Stimulated activated naive CD8-positive, alpha-beta T cell treated with anti-CD3 and anti-CD28 coated beads, Interleukin-15, amount 100 ng/mL, for 72 hours (primary cell): ENCODE measurements at regions not wholly inside any gene's neighbourhood (a gene's known extent, or its start where the extent isn't known, plus 50 kb on each side); places are given as distances from the start of the nearest gene placed in this dataset.
A peak's percentile ranks its signal among the peaks of the same experiment; 100 is the strongest.
"Not testable (repeated sequence)": the region's sequence is repeated elsewhere in the genome, so short reads cannot be mapped to it uniquely, and the experiment has no call there.

Experiments
- ATAC-seq: fragments of 150-1000 bp; cut with Tn5 transposase; 2 replicates; pipeline ENCODE4 v1.10.0; 2021; ENCODE audit warnings: mild to moderate bottlenecking, moderate library complexity
- DNase-seq, 2 donors: peaks; one replicate each; pipeline ENCODE4 v3.0.0; 2021 to 2022
- H3K27ac Mint-ChIP-seq, 2 donors: one replicate each; pipeline ENCODE4 v1.8.0; 2022; ENCODE audit warnings: mild to moderate bottlenecking in 2 of 2, mixed read lengths in 2 of 2, moderate library complexity in 2 of 2
- H3K27me3 Mint-ChIP-seq: one replicate; pipeline ENCODE4 v1.8.0; 2022; ENCODE audit warnings: mixed read lengths
- H3K4me1 Mint-ChIP-seq: one replicate; pipeline ENCODE4 v1.8.0; 2022; ENCODE audit warnings: mild to moderate bottlenecking, mixed read lengths
- H3K4me3 Mint-ChIP-seq, 2 donors: one replicate each; pipeline ENCODE4 v1.8.0; 2022; ENCODE audit warnings: mild to moderate bottlenecking in 2 of 2, mixed read lengths in 2 of 2, moderate library complexity in 1 of 2
- H3K9me3 Mint-ChIP-seq, 2 donors: one replicate each; pipeline ENCODE4 v1.8.0; 2022; ENCODE audit warnings: mixed read lengths in 2 of 2

DNA sequence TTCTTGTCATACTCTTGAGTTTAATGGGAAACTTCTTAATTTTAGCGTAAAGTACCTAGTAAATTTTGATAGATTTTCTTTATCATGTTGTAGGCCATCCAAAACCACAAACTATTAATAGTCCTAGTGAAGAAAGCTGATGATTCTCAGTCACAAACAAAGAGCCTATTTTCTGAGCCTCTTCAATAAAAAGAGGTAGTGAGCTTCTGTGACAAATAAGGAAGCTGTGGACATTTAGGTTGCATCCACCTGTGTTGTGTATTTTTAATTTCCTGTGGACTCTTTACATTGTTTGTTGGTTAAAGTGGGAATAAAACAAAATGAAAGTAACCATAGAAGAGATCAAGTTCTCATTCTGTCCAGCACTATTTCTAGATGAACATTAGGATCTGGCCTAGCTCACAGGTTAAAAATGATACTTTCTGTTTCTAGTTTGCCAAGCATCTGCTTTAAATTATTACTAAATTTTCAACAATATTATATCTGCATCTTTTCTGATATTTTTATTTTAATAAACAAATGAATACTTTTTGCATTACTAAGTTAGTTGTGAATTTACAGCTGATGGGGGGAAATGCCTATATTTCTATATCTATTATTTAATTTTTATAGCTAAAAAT is 702.2 kb upstream of the ADGRL4 start:
- Mint-ChIP-seq H3K4me1 (no peaks in the 10 kb centered on the region), H3K9me3 (no peaks in the 10 kb centered on the region)
- no peak for ATAC-seq

DNA sequence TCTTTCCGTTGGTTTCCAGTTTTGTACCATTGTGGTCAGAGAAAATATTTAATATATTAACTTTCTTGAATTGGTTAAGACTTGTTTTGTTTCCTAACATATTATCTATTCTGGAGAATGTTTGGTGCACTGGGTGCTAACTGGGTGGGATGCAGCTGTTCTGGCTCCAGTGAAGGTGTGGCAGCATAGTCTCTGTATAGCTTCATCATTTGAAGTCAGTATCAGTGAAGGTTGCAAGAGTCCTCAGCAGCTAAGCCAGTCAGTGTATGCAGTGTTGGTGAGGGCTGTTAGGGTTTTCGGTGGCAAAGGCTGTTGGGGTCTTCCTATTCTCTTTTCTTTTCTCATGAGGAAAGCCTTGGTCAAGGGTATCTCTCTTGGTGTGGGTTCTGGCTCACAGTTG is 698.7 kb upstream of the ADGRL4 start:
- no peaks in the 10 kb centered on the region for H3K4me1 Mint-ChIP-seq
- H3K9me3 Mint-ChIP-seq = peaks cover 6 to 15% of the 10 kb centered on the region in 2 donors
- no peak for DNase-seq
- H3K27ac Mint-ChIP-seq = no peak overlapping the region
- no peak for ATAC-seq
- H3K4me3 Mint-ChIP-seq = no peak overlapping the region
- no peaks in the 10 kb centered on the region for H3K27me3 Mint-ChIP-seq

More for the DNA sequence above, 702.2 kb upstream of the ADGRL4 start:
- H3K27me3 Mint-ChIP-seq = no peaks in the 10 kb centered on the region
- H3K27ac Mint-ChIP-seq = no peak overlapping the region
- H3K4me3 Mint-ChIP-seq = no peak overlapping the region
- DNase-seq = no peak

DNA sequence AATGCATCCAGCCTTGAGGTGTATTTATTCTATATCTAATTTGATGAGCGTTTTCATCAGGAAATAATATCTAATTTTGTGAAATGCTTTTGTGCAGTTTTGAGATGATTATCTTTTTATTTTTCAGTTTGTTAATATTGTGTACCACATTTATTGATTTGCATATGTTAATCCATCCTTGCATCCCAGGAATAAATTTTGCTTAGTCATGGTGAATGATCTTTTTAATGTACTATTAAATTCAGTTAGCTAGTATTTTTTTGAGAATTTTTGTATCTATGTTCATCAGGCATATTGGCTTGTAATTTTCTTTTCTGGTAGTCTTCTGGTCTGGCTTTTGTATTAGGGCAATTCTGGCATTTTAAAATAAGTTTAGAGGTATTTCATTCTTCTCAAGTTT is 697.5 kb upstream of the ADGRL4 start:
- no peak for DNase-seq
- Mint-ChIP-seq H3K27me3 (no peaks in the 10 kb centered on the region), H3K27ac (no peak overlapping the region), H3K9me3 (peaks cover 11 to 27% of the 10 kb centered on the region in 2 donors), H3K4me1 (no peaks in the 10 kb centered on the region), H3K4me3 (no peak overlapping the region)
- no peak for ATAC-seq

DNA sequence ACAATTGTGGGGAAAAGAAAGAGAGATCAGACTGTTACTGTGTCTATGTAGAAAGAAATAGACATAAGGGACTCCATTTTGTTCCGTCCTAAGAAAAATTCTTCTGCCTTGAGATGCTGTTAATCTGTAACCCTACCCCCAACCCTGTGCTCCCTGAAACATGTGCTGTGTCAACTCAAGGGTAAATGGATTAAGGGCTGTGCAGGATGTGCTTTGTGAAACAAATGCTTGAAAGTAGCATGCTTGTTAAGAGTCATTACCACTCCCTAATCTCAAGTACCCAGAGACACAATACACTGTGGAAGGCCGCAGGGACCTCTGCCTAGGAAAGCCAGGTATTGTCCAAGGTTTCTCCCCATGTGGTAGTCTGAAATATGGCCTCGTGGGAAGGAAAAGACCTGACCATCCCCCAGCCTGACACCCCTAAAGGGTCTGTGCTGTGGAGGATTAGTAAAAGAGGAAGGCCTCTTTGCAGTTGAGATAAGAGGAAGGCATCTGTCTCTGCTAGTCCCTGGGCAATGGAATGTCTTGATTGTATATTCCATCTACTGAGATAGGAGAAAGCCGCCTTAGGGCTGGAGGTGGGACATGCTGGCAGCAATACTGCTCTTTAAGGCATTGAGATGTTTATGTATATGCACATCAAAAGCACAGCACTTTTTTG is 695.9 kb upstream of the ADGRL4 start:
- not testable (repeated sequence) for ATAC-seq, H3K4me1 Mint-ChIP-seq, H3K4me3 Mint-ChIP-seq, DNase-seq, H3K27ac Mint-ChIP-seq, H3K27me3 Mint-ChIP-seq
- peaks cover 11 to 43% of the 10 kb centered on the region in 2 donors for H3K9me3 Mint-ChIP-seq

DNA sequence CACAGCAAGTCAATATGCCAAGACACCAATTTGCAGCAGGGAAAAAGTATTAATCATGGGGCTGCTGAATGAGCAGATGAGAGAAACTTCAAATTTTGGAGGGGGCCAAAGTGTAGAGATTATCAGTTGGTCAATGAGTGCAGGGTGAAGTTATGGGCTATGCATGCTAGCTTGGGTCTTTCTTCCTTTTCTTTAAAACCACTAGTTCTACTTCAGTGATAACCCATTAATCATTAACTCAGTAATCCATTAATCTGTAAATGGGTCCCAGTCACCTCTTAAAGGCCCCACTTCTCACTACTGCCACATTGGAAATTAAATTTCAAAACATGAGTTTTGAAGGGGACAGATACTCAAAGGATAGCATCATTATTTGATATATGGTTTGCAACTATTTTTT is 688.6 kb upstream of the ADGRL4 start:
- Mint-ChIP-seq H3K27me3 (no peaks in the 10 kb centered on the region), H3K4me1 (no peaks in the 10 kb centered on the region), H3K9me3 (peaks cover 4 to 36% of the 10 kb centered on the region in 2 donors), H3K4me3 (no peak overlapping the region), H3K27ac (no peak overlapping the region)
- no peak for DNase-seq
- no peak for ATAC-seq

DNA sequence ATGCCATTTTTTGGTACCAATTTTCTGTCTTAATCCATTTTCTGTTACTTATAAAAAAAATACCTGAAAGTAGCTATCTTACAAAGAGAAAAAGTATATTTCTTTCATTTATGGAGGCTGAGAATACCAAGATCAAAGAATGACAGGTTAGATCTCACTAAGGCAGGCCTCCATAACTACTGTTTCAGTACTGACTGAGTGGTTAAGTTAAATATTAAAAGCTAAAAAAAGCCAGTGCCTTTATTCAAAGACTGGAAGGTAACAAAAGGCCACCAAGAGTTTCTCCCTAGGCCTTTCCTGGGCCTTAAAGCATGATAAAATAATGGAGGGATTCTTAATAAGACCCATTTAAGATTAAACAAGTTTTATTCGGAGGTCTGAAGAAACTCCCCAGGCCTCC is 687.7 kb upstream of the ADGRL4 start:
- H3K27ac Mint-ChIP-seq = no peak overlapping the region
- H3K4me3 Mint-ChIP-seq = no peak overlapping the region
- no peaks in the 10 kb centered on the region for H3K27me3 Mint-ChIP-seq
- H3K4me1 Mint-ChIP-seq = no peaks in the 10 kb centered on the region
- peaks cover 0 to 27% of the 10 kb centered on the region in 2 donors for H3K9me3 Mint-ChIP-seq
- no peak for DNase-seq
- ATAC-seq = no peak

DNA sequence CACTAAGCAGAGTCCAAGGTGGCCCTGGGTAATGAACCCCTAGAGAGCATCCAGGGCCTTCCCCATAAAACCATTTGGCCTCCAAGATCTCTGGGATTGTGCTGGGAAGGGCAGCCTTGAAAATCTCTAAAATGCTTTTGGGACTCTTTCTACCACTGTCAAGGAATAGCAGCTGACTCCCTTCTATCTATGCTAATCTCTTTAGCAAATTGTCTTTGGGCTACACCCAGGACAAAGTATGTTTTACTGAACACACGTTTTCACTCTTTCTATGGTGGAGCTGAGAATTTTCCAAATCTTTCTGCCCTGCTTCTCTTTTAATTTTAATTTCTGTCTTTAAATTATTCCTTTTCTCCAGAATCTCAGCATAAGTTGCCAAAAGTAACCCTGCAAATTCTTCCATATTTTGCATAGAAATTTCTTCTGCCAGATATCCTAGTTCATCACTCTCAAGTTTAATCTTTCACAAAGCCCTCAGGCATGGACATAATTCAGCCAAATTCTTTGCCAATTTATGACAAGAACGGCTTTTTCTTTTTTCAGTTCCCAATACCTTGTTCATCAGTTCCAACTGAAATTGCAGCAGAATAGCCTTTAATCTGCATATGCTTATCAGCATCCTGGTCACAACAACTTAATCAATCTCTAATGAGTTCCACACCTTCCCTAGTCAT is 687.0 kb upstream of the ADGRL4 start:
- Mint-ChIP-seq H3K4me1 (no peaks in the 10 kb centered on the region), H3K27me3 (no peaks in the 10 kb centered on the region), H3K27ac (no peak overlapping the region), H3K9me3 (peaks cover 0 to 20% of the 10 kb centered on the region in 2 donors), H3K4me3 (no peak overlapping the region)
- DNase-seq = no peak
- no peak for ATAC-seq

DNA sequence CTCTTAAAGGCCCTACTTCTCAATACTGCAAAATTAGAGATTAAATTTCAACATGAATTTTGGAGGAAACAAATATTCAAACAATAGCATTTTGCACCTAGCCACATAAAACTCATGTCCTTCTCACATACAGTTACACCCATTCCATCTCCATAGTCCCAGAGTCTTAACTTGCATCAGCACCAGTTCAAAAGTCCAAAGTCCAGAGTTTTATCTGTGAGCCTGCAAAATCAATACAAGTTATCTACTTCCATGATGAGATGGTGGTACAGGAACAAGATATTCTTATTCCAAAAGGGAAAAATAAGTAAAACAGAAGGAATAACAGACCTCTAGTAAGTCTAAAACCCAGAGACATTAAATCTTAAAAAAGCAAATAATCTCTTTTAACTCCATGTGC is 686.0 kb upstream of the ADGRL4 start:
- no peak for DNase-seq
- no peak overlapping the region for H3K27ac Mint-ChIP-seq
- no peaks in the 10 kb centered on the region for H3K4me1 Mint-ChIP-seq
- peaks cover 0 to 10% of the 10 kb centered on the region in 2 donors for H3K9me3 Mint-ChIP-seq
- H3K27me3 Mint-ChIP-seq = no peaks in the 10 kb centered on the region
- H3K4me3 Mint-ChIP-seq = no peak overlapping the region
- no peak for ATAC-seq

DNA sequence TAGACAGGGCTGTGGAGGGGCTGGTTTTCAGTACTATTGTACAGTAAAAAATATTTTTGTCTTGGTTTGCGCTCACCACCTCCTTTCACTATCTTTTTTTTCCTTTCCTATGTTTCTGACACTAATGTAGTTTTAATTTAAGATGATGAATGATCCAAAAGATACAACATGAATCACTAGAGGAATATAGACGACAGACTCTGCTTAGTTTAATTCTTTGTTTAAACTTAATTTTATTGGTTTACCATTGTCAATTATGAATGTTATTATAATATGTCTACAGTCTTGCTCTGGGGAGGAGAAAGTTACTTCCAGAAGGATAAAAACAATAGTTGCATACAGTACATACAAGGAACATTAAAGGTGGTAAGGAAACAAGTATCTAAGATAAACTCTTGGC is 682.4 kb upstream of the ADGRL4 start:
- ATAC-seq (no peak), DNase-seq (no peak)
- no peaks in the 10 kb centered on the region for H3K27me3 Mint-ChIP-seq
- H3K9me3 Mint-ChIP-seq = peaks cover 0 to 6% of the 10 kb centered on the region in 2 donors
- no peak overlapping the region for H3K27ac Mint-ChIP-seq
- H3K4me1 Mint-ChIP-seq = no peaks in the 10 kb centered on the region
- H3K4me3 Mint-ChIP-seq = no peak overlapping the region

DNA sequence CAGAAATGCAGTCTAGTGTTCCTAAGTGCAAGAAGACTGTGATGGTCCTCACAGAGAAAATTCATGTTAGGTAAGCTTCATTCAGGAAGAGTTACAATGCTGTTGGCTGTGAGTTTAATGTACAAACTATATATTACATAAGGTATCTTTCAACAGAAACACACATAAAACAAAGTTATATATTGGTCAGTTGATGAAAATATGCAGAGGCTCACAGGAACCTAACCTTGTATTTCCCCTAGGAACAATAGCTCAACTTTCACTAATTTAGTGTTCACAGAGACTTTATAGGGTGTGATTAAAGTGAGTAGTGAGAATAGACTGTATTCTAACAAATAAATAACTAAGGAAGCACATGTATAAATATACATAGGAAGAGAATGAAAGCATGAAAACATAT is 676.9 kb upstream of the ADGRL4 start:
- ATAC-seq (no peak), DNase-seq (no peak)
- H3K27ac Mint-ChIP-seq = no peak overlapping the region
- H3K4me3 Mint-ChIP-seq = no peak overlapping the region
- no peaks in the 10 kb centered on the region for H3K4me1 Mint-ChIP-seq
- H3K27me3 Mint-ChIP-seq = no peaks in the 10 kb centered on the region
- H3K9me3 Mint-ChIP-seq = peaks cover 6 to 16% of the 10 kb centered on the region in 2 donors

DNA sequence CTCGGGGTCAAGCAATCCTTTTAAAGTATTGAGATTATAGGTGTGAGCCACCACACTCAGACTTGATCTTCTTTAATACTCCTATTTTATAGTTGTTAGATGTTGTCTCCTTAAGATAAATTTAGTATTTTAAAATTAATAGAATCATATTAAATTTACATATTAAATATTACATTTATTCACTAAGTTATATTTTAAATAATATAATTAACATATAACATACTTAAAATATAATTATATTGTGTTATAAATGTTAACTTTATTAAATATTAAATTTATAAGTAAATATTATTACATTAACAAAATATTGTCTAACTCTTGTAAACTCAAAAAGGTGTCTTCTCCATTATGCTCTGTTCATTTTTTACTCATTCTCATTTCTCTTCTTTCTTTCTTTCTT is 675.9 kb upstream of the ADGRL4 start:
- ATAC-seq (no peak), DNase-seq (no peak)
- Mint-ChIP-seq H3K9me3 (peaks cover 6 to 17% of the 10 kb centered on the region in 2 donors), H3K4me1 (no peaks in the 10 kb centered on the region), H3K4me3 (no peak overlapping the region), H3K27ac (no peak overlapping the region), H3K27me3 (no peaks in the 10 kb centered on the region)

DNA sequence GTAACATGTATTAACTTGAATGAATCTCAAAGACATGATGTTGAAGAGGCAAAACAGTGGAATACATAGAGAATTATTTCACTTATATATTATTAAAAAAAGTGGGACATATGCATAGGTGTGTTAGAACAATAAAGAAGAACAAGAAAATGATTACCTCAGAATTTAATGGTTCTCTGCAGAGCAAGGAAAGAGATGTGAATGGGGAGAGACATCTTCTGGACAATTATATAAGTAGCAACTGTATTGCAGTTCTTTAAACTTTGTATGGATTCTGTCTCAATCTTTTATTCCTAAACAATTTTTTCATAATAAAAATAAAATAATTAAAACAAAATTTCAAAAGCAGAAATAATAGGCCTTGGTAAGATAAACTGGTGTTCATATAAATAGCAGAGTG is 674.9 kb upstream of the ADGRL4 start:
- Mint-ChIP-seq H3K27ac (no peak overlapping the region), H3K9me3 (peaks cover 13 to 17% of the 10 kb centered on the region in 2 donors), H3K27me3 (no peaks in the 10 kb centered on the region), H3K4me1 (no peaks in the 10 kb centered on the region), H3K4me3 (no peak overlapping the region)
- DNase-seq = no peak
- no peak for ATAC-seq

DNA sequence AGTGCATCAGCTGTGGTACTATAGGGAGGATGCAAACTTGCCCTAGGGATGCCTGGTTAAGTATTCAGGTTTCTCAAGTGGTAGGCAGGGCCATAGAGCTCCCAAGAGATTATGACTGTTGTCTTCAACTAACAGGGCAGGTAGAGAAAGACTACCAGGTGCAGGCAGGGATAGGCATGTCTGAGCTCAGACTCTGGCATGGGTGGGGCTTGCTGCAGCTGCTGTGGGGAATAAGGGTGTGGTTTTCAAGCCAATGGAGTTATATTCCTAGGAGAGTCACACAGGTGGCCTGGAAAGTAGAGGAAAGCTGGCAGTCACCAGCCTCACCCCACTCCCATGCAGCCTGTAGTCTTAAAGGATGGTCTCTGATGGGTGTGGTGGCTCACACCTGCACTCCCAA is 673.4 kb upstream of the ADGRL4 start:
- H3K27me3 Mint-ChIP-seq = no peaks in the 10 kb centered on the region
- H3K4me1 Mint-ChIP-seq = no peaks in the 10 kb centered on the region
- peak overlapping the region in 1 of 2 donors; percentile 63 for H3K27ac Mint-ChIP-seq
- DNase-seq = no peak
- no peak overlapping the region for H3K4me3 Mint-ChIP-seq
- no peak for ATAC-seq
- peaks cover 19 to 26% of the 10 kb centered on the region in 2 donors for H3K9me3 Mint-ChIP-seq

DNA sequence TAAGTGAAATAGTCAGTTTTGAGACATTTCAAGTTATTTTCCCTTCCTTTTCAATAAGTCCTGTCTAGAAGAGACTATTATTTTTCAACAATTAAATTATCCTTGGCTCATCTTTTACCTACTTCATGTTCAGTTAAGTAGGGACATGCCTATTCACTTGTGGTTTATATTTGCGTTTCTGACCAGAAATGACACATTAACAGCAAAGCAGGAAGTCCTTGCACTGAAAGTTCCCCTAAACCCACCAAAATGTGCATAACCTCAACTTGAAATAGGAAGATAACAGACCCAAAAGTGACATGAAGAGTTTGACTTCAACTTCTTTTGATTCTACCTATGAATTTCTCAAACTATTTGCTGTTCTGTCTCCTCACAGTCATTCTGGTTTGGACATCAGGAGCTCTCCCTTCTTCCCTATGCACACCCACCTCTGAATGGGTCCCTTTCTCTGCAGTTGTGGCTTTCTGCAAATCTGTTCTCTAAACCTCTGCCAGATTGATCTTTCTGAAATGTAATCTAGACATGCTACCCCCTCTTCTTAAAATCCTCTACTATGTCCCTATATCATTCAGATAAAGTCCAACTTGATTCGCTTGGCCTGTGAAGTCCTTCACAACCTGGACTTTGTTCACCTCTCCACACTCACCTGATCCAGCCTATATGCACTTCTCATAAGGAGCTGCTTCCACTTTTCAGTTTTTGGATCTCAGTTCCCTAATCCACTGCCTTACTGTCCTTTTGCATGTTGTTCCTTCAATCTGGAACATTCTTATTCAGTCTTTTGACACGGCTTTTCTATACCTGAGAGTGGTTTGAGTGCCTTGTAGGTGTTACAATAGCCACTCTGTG is 661.5 kb upstream of the ADGRL4 start:
- peak overlapping the region in 1 of 2 donors; percentile 22 for H3K27ac Mint-ChIP-seq
- H3K27me3 Mint-ChIP-seq = no peaks in the 10 kb centered on the region
- no peak overlapping the region for H3K4me3 Mint-ChIP-seq
- ATAC-seq = no peak
- DNase-seq = no peak
- peaks cover 6 to 7% of the 10 kb centered on the region in 2 donors for H3K9me3 Mint-ChIP-seq
- no peaks in the 10 kb centered on the region for H3K4me1 Mint-ChIP-seq

DNA sequence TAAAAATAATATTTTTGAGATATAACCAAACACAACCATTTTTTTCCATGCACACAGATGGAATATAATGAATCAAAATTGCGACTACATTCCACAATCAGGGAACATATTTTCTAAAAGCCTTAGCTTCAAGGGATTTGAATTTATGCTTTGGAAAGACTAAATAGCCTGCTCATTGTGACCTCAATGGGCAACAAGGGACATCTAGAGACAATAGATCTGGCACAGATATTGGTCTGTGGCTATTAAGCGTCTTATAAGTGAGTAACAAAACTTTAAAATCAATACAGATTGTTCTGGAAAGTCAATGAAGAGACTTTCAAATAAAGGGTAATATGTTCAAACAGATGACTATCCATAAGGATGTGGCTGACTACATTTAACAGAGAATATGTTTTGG is 660.6 kb upstream of the ADGRL4 start:
- Mint-ChIP-seq H3K9me3 (peaks cover 6 to 7% of the 10 kb centered on the region in 2 donors), H3K4me3 (no peak overlapping the region), H3K27me3 (no peaks in the 10 kb centered on the region), H3K27ac (no peak overlapping the region), H3K4me1 (no peaks in the 10 kb centered on the region)
- DNase-seq = no peak
- no peak for ATAC-seq

DNA sequence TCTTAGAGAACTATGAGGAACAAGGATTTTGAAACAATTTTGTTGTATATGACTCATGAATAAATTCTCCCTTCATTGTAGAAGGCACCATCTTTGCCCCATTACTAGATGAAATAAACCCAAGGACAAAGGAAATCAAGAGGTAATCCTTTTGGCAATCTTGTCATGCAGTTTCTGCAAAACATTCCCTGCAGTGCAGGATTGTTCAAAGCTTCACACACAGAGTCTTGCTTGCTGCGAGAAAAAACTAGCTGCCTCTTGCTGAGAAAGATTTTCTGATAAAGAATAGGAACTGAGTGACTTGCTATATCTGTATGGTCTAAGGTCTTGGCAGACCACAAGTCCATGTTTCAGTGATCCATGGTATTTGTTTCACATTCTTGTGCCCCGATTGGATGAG is 657.4 kb upstream of the ADGRL4 start:
- Mint-ChIP-seq H3K4me1 (no peaks in the 10 kb centered on the region), H3K27ac (no peak overlapping the region), H3K27me3 (no peaks in the 10 kb centered on the region), H3K4me3 (no peak overlapping the region), H3K9me3 (peaks cover 15 to 19% of the 10 kb centered on the region in 2 donors)
- ATAC-seq = no peak
- DNase-seq = no peak
